ENCODE measurements at regions not wholly inside any gene's neighbourhood (a gene's known extent, or its start where the extent isn't known, plus 50 kb on each side); places are given as distances from the start of the nearest gene placed in this dataset.
"Not testable (repeated sequence)": the region's sequence is repeated elsewhere in the genome, so short reads cannot be mapped to it uniquely, and the experiment has no call there.

- no peak overlapping the region for H3K4me3 ChIP-seq
- no peaks in the 10 kb centered on the region for H3K27me3 ChIP-seq
- no peaks in the 10 kb centered on the region for H3K36me3 ChIP-seq
- TF ChIP-seq POLR2AphosphoS5 (IDR thresholded peaks at IDR 0.05; ENCODE audit: insufficient read depth in 1 of 2, low read depth in 1 of 2), result no peak
- TF ChIP-seq CTCF (IDR thresholded peaks at IDR 0.05), result no peak
- TF ChIP-seq POLR2A (IDR thresholded peaks at IDR 0.05), result no peak
- no peaks in the 10 kb centered on the region for H3K9me3 ChIP-seq
- DNase-seq (ENCODE audit: extremely low spot score in 2 of 2), result no peak
- intact Hi-C loops (cut with DNase I), result no loop called here
- no peak overlapping the region for H3K27ac ChIP-seq
- H3K4me1 ChIP-seq, result no peaks in the 10 kb centered on the region
These were observed 1638.7 kb upstream of the SEL1L start for GRCh38 chr14:83172363-83172762.

GRCh38 chr14:83173687-83174086 lies 1640.0 kb upstream of the SEL1L start:
- DNase-seq (ENCODE audit: extremely low spot score in 2 of 2), result no peak
- no peaks in the 10 kb centered on the region for H3K36me3 ChIP-seq
- H3K27ac ChIP-seq, result no peak overlapping the region
- no peak overlapping the region for H3K4me3 ChIP-seq
- intact Hi-C loops (cut with DNase I), result no loop called here
- TF ChIP-seq CTCF (IDR thresholded peaks at IDR 0.05) (no peak), POLR2A (IDR thresholded peaks at IDR 0.05) (no peak), POLR2AphosphoS5 (IDR thresholded peaks at IDR 0.05; ENCODE audit: insufficient read depth in 1 of 2, low read depth in 1 of 2) (no peak)
- H3K9me3 ChIP-seq, result no peaks in the 10 kb centered on the region
- H3K4me1 ChIP-seq, result no peaks in the 10 kb centered on the region
- H3K27me3 ChIP-seq, result no peaks in the 10 kb centered on the region

GRCh38 chr14:83184531-83184930 lies 1650.9 kb upstream of the SEL1L start:
- H3K4me1 ChIP-seq, result no peaks in the 10 kb centered on the region
- TF ChIP-seq POLR2AphosphoS5 (IDR thresholded peaks at IDR 0.05; ENCODE audit: insufficient read depth in 1 of 2, low read depth in 1 of 2) (no peak), CTCF (IDR thresholded peaks at IDR 0.05) (no peak), POLR2A (IDR thresholded peaks at IDR 0.05) (no peak)
- intact Hi-C loops (cut with DNase I), result no loop called here
- no peaks in the 10 kb centered on the region for H3K9me3 ChIP-seq
- H3K27me3 ChIP-seq, result no peaks in the 10 kb centered on the region
- no peak for DNase-seq (ENCODE audit: extremely low spot score in 2 of 2)
- H3K27ac ChIP-seq, result no peak overlapping the region
- H3K36me3 ChIP-seq, result no peaks in the 10 kb centered on the region
- no peak overlapping the region for H3K4me3 ChIP-seq

GRCh38 chr14:83188311-83188710 lies 1654.7 kb upstream of the SEL1L start:
- H3K36me3 ChIP-seq; DNase-seq (ENCODE audit: extremely low spot score in 2 of 2); intact Hi-C loops (cut with DNase I); H3K4me1 ChIP-seq; H3K4me3 ChIP-seq; H3K9me3 ChIP-seq; H3K27ac ChIP-seq; H3K27me3 ChIP-seq: not testable (repeated sequence)

- no peaks in the 10 kb centered on the region for H3K27me3 ChIP-seq
- no peak for DNase-seq (ENCODE audit: extremely low spot score in 2 of 2)
- H3K4me3 ChIP-seq, result no peak overlapping the region
- intact Hi-C loops (cut with DNase I), result no loop called here
- TF ChIP-seq POLR2A (IDR thresholded peaks at IDR 0.05) (no peak), CTCF (IDR thresholded peaks at IDR 0.05) (no peak), POLR2AphosphoS5 (IDR thresholded peaks at IDR 0.05; ENCODE audit: insufficient read depth in 1 of 2, low read depth in 1 of 2) (no peak)
- no peaks in the 10 kb centered on the region for H3K36me3 ChIP-seq
- no peaks in the 10 kb centered on the region for H3K4me1 ChIP-seq
- no peaks in the 10 kb centered on the region for H3K9me3 ChIP-seq
- H3K27ac ChIP-seq, result no peak overlapping the region
These were observed 1662.6 kb upstream of the SEL1L start for GRCh38 chr14:83196236-83196635.

GRCh38 chr14:83197271-83197670 lies 1663.6 kb upstream of the SEL1L start:
- H3K4me1 ChIP-seq, result no peaks in the 10 kb centered on the region
- H3K4me3 ChIP-seq, result no peak overlapping the region
- H3K27me3 ChIP-seq, result no peaks in the 10 kb centered on the region
- no peaks in the 10 kb centered on the region for H3K36me3 ChIP-seq
- intact Hi-C loops (cut with DNase I), result no loop called here
- H3K9me3 ChIP-seq, result no peaks in the 10 kb centered on the region
- H3K27ac ChIP-seq, result no peak overlapping the region
- no peak for TF ChIP-seq POLR2AphosphoS5 (IDR thresholded peaks at IDR 0.05; ENCODE audit: insufficient read depth in 1 of 2, low read depth in 1 of 2)
- no peak for TF ChIP-seq CTCF (IDR thresholded peaks at IDR 0.05)
- no peak for TF ChIP-seq POLR2A (IDR thresholded peaks at IDR 0.05)
- DNase-seq (ENCODE audit: extremely low spot score in 2 of 2), result no peak

All from vagina (tissue), 2 donors.